ENCODE measurements at regions not wholly inside any gene's neighbourhood (a gene's known extent, or its start where the extent isn't known, plus 50 kb on each side); places are given as distances from the start of the nearest gene placed in this dataset.
"Not testable (repeated sequence)": the region's sequence is repeated elsewhere in the genome, so short reads cannot be mapped to it uniquely, and the experiment has no call there.

DNA sequence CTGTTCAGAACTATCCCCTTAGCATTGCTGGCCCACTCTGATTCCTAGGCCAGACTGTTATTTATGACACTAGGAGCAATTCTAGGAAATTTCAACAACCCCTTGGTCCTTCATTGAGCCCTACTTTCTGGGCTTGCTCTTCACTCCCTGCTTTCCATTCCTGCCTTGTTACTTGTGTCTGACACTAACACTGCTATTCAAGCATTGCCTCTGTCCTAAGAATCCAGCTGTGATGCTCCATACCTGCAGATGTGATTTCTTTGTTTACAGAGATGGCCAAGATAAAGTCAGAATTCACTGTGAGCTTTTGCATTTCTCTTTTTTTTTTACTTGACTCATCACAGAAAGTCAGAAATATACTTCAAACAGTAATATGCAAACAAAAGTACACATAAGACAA lies 377.2 kb upstream of the GOT2 start:
- Histone ChIP-seq H3K27ac (ENCODE audit: low read length) (no peak overlapping the region), H3K9ac (ENCODE audit: low read length) (no peak overlapping the region), H2AFZ (ENCODE audit: low read length) (no peak overlapping the region), H3K4me1 (ENCODE audit: insufficient read depth, low read length) (no peaks in the 10 kb centered on the region), H3K9me2 (replicated peaks; ENCODE audit: low read length) (no peaks in the 10 kb centered on the region), H3K4me2 (ENCODE audit: low read length) (no peak overlapping the region), H3K36me3 (ENCODE audit: low read depth, low read length) (no peaks in the 10 kb centered on the region), H3F3A (ENCODE audit: low read length, unreplicated experiment) (no peaks in the 10 kb centered on the region), H3K27me3 (ENCODE audit: low read length) (no peaks in the 10 kb centered on the region), H3K79me2 (ENCODE audit: low read length) (no peaks in the 10 kb centered on the region), H3K4me3 (ENCODE audit: low read length) (no peak overlapping the region), H4K20me1 (ENCODE audit: low read length) (no peaks in the 10 kb centered on the region), H3K9me3 (ENCODE audit: low read length) (no peaks in the 10 kb centered on the region)
- BruUV-seq (replicated peaks), result no TSS peak
- ATAC-seq (no peak), DNase-seq (no peak)
- ChIA-PET CTCF (no interaction called here), POLR2A (ENCODE audit: unreplicated experiment) (no interaction called here)
- intact Hi-C loops (cut with micrococcal nuclease), result no loop called here
- no peak for TF ChIP-seq EZH2phosphoT487 (IDR thresholded peaks at IDR 0.05; ENCODE audit: borderline replicate concordance, low read length)
- TF ChIP-seq, protein P1, sequence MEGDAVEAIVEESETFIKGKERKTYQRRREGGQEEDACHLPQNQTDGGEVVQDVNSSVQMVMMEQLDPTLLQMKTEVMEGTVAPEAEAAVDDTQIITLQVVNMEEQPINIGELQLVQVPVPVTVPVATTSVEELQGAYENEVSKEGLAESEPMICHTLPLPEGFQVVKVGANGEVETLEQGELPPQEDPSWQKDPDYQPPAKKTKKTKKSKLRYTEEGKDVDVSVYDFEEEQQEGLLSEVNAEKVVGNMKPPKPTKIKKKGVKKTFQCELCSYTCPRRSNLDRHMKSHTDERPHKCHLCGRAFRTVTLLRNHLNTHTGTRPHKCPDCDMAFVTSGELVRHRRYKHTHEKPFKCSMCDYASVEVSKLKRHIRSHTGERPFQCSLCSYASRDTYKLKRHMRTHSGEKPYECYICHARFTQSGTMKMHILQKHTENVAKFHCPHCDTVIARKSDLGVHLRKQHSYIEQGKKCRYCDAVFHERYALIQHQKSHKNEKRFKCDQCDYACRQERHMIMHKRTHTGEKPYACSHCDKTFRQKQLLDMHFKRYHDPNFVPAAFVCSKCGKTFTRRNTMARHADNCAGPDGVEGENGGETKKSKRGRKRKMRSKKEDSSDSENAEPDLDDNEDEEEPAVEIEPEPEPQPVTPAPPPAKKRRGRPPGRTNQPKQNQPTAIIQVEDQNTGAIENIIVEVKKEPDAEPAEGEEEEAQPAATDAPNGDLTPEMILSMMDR (conservative IDR thresholded peaks at IDR 0.05; ENCODE audit: low read depth, low read length), result no peak
- no peak for TF ChIP-seq EZH2 (IDR thresholded peaks at IDR 0.05; ENCODE audit: low read length, unreplicated experiment)

DNA sequence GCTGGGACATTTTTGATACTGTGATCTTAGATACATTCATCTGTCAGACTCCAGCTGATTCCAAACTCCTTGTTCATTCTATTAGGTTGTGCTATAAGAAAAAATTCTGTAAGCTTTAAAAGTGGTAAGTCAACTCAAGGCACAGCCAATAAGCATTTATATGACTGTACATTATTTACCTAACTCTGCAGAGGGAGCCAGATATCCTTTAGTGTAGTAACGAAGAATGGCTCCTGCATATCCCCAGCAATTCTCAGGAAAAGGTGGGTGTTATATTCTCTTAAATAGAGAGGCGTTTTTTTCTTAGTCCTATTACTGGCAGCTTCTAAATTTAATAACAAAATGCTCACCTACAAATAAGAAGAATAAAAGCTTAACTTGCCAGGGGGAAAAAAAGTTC lies 374.3 kb upstream of the GOT2 start:
- Histone ChIP-seq H3K9me3 (ENCODE audit: low read length) (no peaks in the 10 kb centered on the region), H4K20me1 (ENCODE audit: low read length) (no peaks in the 10 kb centered on the region), H3F3A (ENCODE audit: low read length, unreplicated experiment) (no peaks in the 10 kb centered on the region), H3K36me3 (ENCODE audit: low read depth, low read length) (no peaks in the 10 kb centered on the region), H2AFZ (ENCODE audit: low read length) (no peak overlapping the region), H3K4me1 (ENCODE audit: insufficient read depth, low read length) (no peaks in the 10 kb centered on the region), H3K9ac (ENCODE audit: low read length) (no peak overlapping the region), H3K4me2 (ENCODE audit: low read length) (no peak overlapping the region), H3K4me3 (ENCODE audit: low read length) (no peak overlapping the region), H3K79me2 (ENCODE audit: low read length) (no peaks in the 10 kb centered on the region), H3K9me2 (replicated peaks; ENCODE audit: low read length) (no peaks in the 10 kb centered on the region), H3K27me3 (ENCODE audit: low read length) (no peaks in the 10 kb centered on the region), H3K27ac (ENCODE audit: low read length) (no peak overlapping the region)
- TF ChIP-seq EZH2phosphoT487 (IDR thresholded peaks at IDR 0.05; ENCODE audit: borderline replicate concordance, low read length) (no peak), EZH2 (IDR thresholded peaks at IDR 0.05; ENCODE audit: low read length, unreplicated experiment) (no peak)
- TF ChIP-seq, protein P1 (conservative IDR thresholded peaks at IDR 0.05; ENCODE audit: low read depth, low read length), result no peak
- no peak for DNase-seq
- ChIA-PET POLR2A (ENCODE audit: unreplicated experiment) (no interaction called here), CTCF (no interaction called here)
- no TSS peak for BruUV-seq (replicated peaks)
- ATAC-seq, result no peak
- intact Hi-C loops (cut with micrococcal nuclease), result no loop called here

DNA sequence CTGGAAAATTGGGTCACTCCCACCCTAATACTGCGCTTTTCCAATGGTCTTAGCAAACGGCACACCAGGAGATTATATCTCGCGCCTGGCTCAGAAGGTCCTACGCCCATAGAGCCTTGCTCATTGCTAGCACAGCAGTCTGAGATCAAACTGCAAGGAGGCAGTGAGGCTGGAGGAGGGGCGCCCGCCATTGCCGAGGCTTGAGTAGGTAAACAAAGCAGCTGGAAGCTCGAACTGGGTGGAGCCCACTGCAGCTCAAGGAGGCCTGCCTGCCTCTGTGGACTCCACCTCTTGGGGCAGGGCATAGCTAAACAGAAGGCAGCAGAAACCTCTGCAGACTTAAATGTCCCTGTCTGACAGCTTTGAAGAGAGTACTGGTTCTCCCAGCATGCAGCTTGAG lies 362.6 kb upstream of the GOT2 start:
- H3K4me2 ChIP-seq (ENCODE audit: low read length); H3K27ac ChIP-seq (ENCODE audit: low read length); H3K9ac ChIP-seq (ENCODE audit: low read length); H2AFZ ChIP-seq (ENCODE audit: low read length); H3K36me3 ChIP-seq (ENCODE audit: low read depth, low read length); BruUV-seq (replicated peaks); H3K9me2 ChIP-seq (replicated peaks; ENCODE audit: low read length); H3F3A ChIP-seq (ENCODE audit: low read length, unreplicated experiment); H3K4me3 ChIP-seq (ENCODE audit: low read length); H3K4me1 ChIP-seq (ENCODE audit: insufficient read depth, low read length); H4K20me1 ChIP-seq (ENCODE audit: low read length); DNase-seq; CTCF ChIA-PET; POLR2A ChIA-PET (ENCODE audit: unreplicated experiment); intact Hi-C loops (cut with micrococcal nuclease); H3K27me3 ChIP-seq (ENCODE audit: low read length); H3K79me2 ChIP-seq (ENCODE audit: low read length); H3K9me3 ChIP-seq (ENCODE audit: low read length); ATAC-seq: not testable (repeated sequence)

Measured in PC-3 (cell line).